ENCODE measurements at regions not wholly inside any gene's neighbourhood (a gene's known extent, or its start where the extent isn't known, plus 50 kb on each side); places are given as distances from the start of the nearest gene placed in this dataset.

DNA sequence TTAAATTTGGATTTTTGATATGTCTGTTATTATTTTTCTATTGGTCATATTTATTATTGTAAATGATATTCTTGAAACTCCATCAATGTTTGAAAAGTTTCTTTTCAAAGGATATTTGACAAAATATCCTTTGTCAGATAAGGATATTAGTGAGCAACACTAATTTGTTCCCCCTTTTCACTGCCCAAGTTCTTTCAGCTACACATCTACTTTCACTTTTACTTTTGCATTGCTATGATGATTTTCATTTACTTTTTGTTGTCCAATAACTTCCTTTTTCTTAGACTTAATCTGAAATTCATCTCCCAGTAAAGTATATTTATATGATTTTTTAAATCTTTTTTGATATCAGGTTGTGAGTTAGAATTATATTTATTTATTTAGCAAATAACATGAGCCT lies 542.3 kb upstream of the ADGRL3 start:
- TF ChIP-seq POLR2A (IDR thresholded peaks at IDR 0.05), result no peak
- TF ChIP-seq CTCF (IDR thresholded peaks at IDR 0.05), result no peak
- Histone ChIP-seq H3K27ac (no peak overlapping the region), H3K9me3 (peaks cover 0 to 2% (median 0%) of the 10 kb centered on the region in 12 donors), H3K36me3 (no peaks in the 10 kb centered on the region), H3K4me3 (peak overlapping the region in 4 of 12 donors; percentile 2 to 27 (median 13)), H3K27me3 (no peaks in the 10 kb centered on the region), H3K4me1 (no peaks in the 10 kb centered on the region)
- no peak for DNase-seq
- ATAC-seq, result no peak
- intact Hi-C loops (cut with DNase I), result no loop called here

DNA sequence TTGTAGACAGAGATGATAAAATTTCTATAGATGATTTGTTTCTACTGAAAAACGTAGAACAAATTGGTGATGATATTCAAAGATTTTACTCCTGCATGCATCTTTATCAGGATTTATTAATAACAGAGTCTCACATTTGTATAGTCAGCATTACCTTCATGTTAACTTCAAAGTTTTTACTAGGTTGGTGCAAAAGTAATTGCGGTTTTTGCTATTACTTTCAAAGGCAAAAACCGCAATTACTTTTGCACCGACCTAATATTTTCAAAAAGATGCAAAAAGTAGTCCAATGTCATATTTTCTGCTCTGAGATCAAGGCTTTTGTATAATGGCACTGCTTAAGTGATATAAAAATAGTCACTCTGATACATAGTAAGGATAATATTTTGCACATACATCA lies 536.4 kb upstream of the ADGRL3 start:
- TF ChIP-seq CTCF (IDR thresholded peaks at IDR 0.05), result no peak
- TF ChIP-seq POLR2A (IDR thresholded peaks at IDR 0.05), result no peak
- ATAC-seq, result no peak
- intact Hi-C loops (cut with DNase I), result no loop called here
- no peaks in the 10 kb centered on the region for H3K36me3 ChIP-seq
- no peak for DNase-seq
- peaks cover 0 to 2% (median 0%) of the 10 kb centered on the region in 12 donors for H3K9me3 ChIP-seq
- H3K4me3 ChIP-seq, result no peak overlapping the region
- no peaks in the 10 kb centered on the region for H3K27me3 ChIP-seq
- no peaks in the 10 kb centered on the region for H3K4me1 ChIP-seq
- no peak overlapping the region for H3K27ac ChIP-seq
- 82 to 92% (median 91%) methylated on average over 4 of the region's 4 CpGs for WGBS, 4 donors

DNA sequence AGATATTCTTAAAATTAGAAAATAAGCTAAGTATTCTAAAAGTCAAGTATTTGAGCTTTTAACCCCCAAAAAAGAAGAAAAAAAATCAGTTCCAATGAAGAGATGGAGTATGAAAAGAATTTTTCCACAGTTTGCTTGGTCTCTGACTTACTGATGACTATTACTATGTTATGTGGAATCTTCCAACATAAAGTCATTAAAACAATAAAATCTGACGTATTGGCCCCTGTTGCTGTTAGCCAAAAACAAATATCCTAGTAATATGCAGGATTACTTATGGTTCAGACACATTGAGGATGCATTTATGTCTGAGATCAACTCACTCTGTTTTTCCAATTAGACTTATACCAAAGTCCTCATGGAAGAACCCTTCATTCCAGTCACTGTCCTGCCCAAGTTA lies 517.2 kb upstream of the ADGRL3 start:
- WGBS, 4 donors, result 62 to 74% (median 67%) methylated on average over 1 of the region's 1 CpG
- no peak overlapping the region for H3K4me3 ChIP-seq
- H3K9me3 ChIP-seq, result no peaks in the 10 kb centered on the region
- intact Hi-C loops (cut with DNase I), result no loop called here
- H3K27ac ChIP-seq, result peak overlapping the region in 2 of 12 donors; percentile 12 to 18
- H3K36me3 ChIP-seq, result no peaks in the 10 kb centered on the region
- DNase-seq (no peak), ATAC-seq (no peak)
- no peaks in the 10 kb centered on the region for H3K27me3 ChIP-seq
- TF ChIP-seq CTCF (IDR thresholded peaks at IDR 0.05) (no peak), POLR2A (IDR thresholded peaks at IDR 0.05) (no peak)
- H3K4me1 ChIP-seq, result no peaks in the 10 kb centered on the region

DNA sequence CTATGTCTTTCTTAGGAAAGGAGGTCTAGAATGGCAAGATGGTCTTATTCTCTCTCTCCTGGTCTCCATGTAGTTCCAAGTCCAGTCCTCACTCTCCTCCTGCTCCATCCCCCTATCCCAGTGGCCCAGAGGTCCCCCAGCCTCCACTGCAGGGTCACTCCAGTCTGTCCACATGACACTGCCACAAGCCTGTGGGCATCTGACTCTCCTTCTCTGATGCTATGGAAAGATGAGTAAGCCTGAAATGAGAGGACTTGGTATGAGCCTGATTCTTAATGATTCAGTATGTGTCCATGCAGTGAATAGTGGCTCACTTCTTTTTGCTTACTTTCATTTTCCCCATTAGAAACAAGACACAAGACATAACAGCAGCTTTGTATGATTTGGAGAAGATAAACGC lies 516.8 kb upstream of the ADGRL3 start:
- no peak for TF ChIP-seq CTCF (IDR thresholded peaks at IDR 0.05)
- DNase-seq (no peak), ATAC-seq (no peak)
- Histone ChIP-seq H3K4me1 (no peaks in the 10 kb centered on the region), H3K4me3 (no peak overlapping the region), H3K27ac (peak overlapping the region in 2 of 12 donors; percentile 12 to 18), H3K9me3 (no peaks in the 10 kb centered on the region), H3K36me3 (no peaks in the 10 kb centered on the region), H3K27me3 (no peaks in the 10 kb centered on the region)
- intact Hi-C loops (cut with DNase I), result no loop called here
- 64 to 80% (median 76%) methylated on average over 1 of the region's 1 CpG for WGBS, 4 donors

Measured in heart left ventricle (tissue), 16 donors.